Skin epidermis (tissue), 12 donors: ENCODE measurements at regions not wholly inside any gene's neighbourhood (a gene's known extent, or its start where the extent isn't known, plus 50 kb on each side); places are given as distances from the start of the nearest gene placed in this dataset.

Experiments used
- H3K27ac ChIP-seq, 21 experiments: fragments of 200-600 bp; sonication (generic) in 11 of 21; one replicate each; pipeline ENCODE4 v1.5.0; 2020; ENCODE audit warnings: mild to moderate bottlenecking in 3 of 21, inconsistent platforms in 2 of 21, moderate library complexity in 2 of 21
- H3K4me3 ChIP-seq, 7 experiments: fragments of 200-600 bp; sonication (generic) in 2 of 7; one replicate each; pipeline ENCODE4 v1.5.0; 2020; ENCODE audit warnings: inconsistent platforms in 2 of 7, mild to moderate bottlenecking in 2 of 7, moderate library complexity in 1 of 7

DNA sequence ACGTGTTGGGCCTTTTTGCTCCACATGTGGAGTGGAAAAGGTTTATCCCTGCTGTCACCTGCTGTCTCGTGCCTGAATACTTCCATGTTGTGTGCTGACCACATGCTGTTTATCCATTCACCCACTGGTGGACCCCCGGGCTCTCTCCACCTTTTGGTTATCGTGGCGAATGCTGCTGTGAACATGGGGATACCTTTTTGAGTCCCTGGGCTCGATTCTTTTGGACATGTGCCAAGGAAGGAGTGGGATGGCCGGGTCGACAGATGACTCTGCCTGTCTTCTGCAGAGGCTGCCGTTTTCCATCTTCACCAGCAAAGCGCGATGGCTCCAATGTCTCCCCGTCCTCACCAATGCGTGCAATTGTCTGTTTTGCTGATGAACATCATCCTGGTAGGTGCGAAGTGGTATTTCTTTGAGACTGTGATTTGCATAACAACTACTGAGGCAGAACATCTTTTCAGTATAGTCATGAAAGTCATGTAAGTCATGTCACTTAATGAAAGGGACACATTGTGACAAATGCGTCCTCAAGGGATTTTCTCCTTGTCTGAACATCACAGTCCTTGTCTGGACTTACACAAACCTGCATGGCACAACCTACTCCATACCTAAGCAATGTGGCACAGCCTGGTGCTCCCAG is 758.7 kb downstream of the BRD1 start:
- Histone ChIP-seq H3K27ac (no peak overlapping the region), H3K4me3 (no peak overlapping the region)

DNA sequence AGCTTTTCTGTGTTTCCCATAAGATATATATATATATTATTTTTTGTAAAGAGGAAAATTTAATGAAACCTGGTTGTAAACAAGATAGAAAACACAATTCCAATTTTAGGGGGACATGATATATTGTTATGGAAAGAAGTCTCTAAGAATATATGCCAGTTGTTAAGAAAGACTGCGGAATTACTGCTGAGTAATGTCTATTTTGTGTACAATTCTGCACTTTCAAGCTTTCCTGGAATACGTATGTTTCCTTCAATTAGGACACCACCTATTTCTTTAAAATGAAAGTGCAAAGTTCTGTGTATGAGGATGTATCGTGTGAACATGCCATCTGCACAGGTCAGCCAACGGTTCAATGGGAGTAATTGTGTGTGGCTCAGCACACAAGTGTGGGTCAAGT is 760.2 kb downstream of the BRD1 start:
- no peak overlapping the region for H3K27ac ChIP-seq
- H3K4me3 ChIP-seq = no peak overlapping the region

- Histone ChIP-seq H3K4me3 (no peak overlapping the region), H3K27ac (no peak overlapping the region)
Observed at GRCh38 chr22:49066619-49067018, 761.1 kb downstream of the BRD1 start.

DNA sequence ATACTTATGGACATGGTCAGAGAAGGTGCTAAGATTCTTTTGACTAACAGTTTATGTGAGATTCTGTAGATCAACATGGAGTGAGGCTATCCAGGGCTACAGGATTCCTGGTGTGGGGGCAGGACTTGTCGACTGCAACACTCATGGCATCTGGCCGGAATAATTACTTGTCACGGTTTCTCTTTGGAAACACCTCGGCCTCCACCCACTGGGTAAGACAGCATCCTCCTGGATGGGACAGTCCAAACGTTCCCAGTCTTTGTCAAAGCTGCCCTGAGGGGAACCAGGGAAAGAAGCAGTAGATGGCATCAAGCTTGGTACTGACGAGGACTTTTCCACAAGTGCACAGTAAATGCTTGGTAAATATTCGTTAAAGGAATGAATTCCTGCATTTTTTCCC is 762.8 kb downstream of the BRD1 start:
- no peak overlapping the region for H3K4me3 ChIP-seq
- H3K27ac ChIP-seq = no peak overlapping the region

DNA sequence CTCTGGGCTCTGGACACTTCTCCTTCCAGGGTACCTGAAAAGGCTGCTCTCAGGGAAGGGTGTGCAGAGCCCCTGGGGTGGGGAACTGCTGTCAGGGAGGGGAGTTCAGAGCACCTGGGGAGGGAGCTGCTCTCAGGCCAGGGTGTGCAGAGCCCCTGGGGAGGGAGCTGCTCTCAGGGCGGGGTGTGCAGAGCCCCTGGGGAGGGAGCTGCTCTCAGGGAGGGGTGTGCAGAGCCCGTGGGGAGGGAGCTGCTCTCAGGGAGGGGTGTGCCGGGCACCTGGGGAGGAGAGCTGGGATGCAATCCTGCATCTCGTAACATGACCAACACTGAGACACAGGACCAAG is 764.2 kb downstream of the BRD1 start:
- Histone ChIP-seq H3K4me3 (no peak overlapping the region), H3K27ac (no peak overlapping the region)

DNA sequence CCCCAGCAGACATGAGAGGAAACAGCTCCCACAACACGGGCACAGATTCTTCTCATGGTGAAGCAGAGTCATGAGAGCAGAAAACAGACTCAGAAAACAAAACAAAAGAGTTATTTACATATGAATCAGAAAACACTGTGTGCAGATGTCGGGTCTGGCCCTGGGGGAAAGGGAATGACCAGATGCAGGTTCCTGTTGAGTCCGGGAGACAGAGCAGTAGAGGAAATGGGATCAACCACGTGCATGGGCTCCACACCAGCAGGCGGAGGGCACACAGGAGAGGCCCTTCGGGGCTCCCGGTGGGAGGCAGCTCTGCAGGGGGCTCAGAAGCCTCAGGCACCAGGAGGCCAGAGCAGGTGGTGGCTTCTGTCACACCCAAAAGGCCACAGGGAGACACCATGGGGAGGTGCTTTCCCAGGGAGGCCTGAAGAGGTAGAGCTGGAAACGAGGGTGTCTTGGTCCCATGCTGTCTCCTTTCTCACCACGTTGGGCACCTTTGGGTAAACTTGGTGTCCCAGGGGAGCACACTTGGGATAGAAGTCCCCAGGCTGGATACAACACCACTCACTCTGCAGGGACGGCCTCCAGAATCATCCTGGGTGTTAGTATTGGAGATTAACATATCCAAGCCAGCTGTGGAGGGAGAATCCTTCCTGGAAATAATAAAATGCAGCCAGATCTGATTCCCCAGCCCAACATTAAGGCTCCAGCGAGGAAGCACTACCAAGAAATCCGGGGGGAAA is 764.7 kb downstream of the BRD1 start:
- Histone ChIP-seq H3K27ac (no peak overlapping the region), H3K4me3 (no peak overlapping the region)

DNA sequence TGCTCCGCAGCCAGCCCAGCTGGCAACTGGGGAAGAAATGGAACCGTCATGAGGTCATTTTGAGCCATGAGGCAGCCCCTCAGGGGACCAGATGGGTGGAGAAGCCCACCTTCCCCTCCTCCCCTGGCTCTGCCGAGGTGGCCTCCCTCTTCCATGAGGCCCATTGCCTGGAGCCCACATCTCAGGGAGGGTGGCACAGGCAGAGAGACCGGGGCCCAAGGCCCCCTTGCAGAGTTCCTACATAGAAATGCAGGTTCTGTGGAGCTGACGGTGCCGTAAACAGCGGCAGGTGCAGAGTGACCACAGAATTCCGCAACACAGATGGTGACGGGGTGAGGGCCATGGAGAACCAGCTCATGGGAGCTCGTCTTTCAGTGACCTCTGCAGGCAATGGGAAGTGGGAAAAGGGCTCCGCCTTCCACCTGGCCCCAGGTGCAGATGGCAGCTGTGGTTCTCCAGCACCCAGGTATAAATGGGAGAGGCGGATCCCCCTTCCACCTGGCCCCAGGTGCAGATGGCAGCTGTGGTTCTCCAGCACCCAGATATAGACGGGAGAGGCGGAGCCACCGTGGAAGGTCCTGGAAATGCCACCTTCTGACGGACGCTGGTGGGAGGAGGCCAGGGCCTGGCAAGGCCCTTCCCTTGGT is 765.4 kb downstream of the BRD1 start:
- no peak overlapping the region for H3K27ac ChIP-seq
- H3K4me3 ChIP-seq = no peak overlapping the region

- no peak overlapping the region for H3K4me3 ChIP-seq
- H3K27ac ChIP-seq = no peak overlapping the region
Observed at GRCh38 chr22:49057910-49058309, 769.8 kb downstream of the BRD1 start.

DNA sequence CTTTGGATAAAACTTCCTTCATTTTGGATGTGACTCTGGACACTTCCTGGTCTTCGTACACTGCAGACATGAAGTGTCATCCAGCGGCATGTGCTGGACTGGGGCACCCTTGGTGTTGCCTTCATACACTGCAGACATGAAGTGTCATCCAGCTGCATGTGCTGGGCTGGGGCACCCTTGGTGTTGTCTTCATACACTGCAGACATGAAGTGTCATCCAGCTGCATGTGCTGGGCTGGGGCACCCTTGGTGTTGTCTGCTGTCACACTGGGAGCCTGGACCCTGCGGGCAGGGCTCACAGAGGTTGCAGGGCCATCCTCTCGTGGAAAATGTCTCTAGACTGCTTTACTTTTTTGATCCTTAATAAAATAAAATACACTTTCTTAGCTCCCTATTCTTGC is 771.4 kb downstream of the BRD1 start:
- H3K27ac ChIP-seq = no peak overlapping the region
- H3K4me3 ChIP-seq = no peak overlapping the region

- Histone ChIP-seq H3K4me3 (no peak overlapping the region), H3K27ac (no peak overlapping the region)
Observed at GRCh38 chr22:49055406-49055805, 772.3 kb downstream of the BRD1 start.

DNA sequence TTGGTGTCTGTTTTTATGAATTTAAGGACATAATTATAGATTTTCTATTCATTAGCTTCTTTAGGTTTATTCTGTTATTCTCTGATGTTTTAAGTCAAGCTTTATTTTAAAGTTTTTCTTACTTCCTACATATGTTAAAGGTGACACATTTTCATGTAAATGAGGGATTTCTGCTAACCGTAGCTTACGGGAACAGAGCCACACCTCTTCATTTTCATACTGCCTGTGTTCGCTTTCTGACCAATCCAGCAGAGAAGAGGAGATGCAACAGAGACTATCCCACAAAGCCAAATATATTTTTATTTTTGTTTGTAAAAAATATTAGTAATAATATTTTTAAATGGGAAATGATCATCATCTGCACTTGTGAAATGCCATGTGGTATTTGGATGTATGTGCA is 774.1 kb downstream of the BRD1 start:
- Histone ChIP-seq H3K4me3 (no peak overlapping the region), H3K27ac (no peak overlapping the region)

DNA sequence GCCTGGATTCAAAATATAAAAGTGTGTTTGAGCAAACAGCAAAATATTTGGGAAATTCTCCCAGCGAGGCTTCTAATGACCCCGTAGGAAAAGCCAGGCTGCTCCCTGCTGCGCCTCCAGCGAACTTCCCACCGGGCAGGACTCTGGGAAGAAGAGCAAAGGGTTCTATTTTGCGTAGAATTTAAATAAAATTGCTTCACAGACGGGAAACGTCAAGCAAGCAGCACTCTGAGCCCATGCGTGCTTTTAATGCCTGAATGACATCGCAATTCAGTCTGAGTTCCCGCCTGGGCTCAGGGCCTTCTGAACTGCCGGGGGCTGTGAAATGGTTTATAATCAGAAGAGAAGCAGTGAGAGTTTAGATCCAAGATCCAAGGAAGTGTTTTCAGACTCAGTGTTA is 775.1 kb downstream of the BRD1 start:
- H3K4me3 ChIP-seq = peak overlapping the region in 4 of 7 experiments; percentile 8 to 36 (median 30)

GRCh38 chr22:49052023-49052538 is 775.6 kb downstream of the BRD1 start:
- H3K4me3 ChIP-seq = peak overlapping the region in 6 of 7 experiments; percentile 8 to 36 (median 27)
- H3K27ac ChIP-seq = peak overlapping the region in 1 of 21 experiments; percentile 41

More for the DNA sequence above, 775.1 kb downstream of the BRD1 start:
- H3K27ac ChIP-seq = peak overlapping the region in 1 of 21 experiments; percentile 41

- H3K4me3 ChIP-seq = peak overlapping the region in 6 of 7 experiments; percentile 8 to 36 (median 27)
Observed at GRCh38 chr22:49051491-49052022, 776.1 kb downstream of the BRD1 start.

GRCh38 chr22:49049691-49050090 is 778.0 kb downstream of the BRD1 start:
- H3K27ac ChIP-seq = no peak overlapping the region
- no peak overlapping the region for H3K4me3 ChIP-seq

More at GRCh38 chr22:49051491-49052022, 776.1 kb downstream of the BRD1 start:
- peak overlapping the region in 1 of 21 experiments; percentile 41 for H3K27ac ChIP-seq

DNA sequence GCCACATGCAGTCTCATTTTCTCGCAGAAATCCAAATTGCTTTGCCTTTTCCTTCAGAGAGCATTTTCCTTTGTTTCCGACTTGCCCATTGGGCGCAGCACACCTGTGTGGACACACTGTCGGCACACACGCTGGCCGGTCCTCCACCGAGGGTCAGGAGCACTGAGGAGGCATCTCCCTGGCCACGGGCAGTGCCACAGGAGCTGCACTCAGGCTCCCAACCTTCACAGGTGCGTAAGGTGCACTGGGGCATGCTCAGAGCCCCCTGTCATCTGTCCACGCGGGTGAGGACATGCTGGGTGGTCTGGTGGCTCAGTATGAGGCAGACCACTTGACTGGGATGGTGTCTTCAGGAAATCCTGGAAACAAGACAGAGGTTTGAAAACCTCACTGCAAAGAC is 779.1 kb downstream of the BRD1 start:
- no peak overlapping the region for H3K27ac ChIP-seq
- no peak overlapping the region for H3K4me3 ChIP-seq

GRCh38 chr22:49047447-49047846 is 780.2 kb downstream of the BRD1 start:
- H3K27ac ChIP-seq = no peak overlapping the region
- no peak overlapping the region for H3K4me3 ChIP-seq

DNA sequence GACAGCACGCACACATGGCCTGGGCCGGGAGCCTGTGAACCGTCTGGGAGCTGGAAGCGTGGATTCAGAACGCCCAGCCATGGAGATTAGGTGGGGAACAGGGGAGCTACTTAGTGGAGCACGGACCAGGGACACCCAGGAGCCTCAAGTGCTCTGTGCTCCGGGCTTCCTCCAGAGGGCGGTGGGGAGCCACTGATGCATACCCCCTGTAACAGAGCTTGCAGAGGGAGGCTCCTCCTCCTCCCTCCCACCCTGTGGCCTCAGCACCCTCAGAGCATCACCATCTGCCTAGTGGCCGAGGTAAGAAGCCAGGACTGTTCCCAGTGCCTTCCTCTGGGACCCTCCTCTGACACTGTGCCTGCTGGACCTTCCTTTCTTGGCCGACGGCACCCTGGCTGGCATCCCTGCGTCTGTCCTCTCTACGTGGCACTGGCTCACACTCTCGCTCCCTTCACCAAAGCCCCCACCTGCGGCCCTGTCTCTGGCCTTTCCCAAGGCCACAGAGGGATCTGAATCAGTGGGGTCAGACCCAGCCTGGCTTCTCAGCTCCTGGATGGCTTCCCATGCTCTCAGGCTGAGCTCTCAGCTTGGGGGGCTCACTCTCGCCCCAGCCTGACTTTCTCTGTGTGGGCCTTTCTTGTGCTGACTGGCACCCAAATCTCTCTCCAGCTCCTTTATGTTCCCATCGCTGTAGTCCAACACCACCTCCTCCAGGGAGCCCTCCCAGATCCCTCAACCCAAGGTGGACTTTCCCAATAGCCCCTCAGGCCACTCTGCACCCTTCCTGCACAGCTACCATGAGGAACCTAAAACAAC is 780.9 kb downstream of the BRD1 start:
- Histone ChIP-seq H3K4me3 (no peak overlapping the region), H3K27ac (no peak overlapping the region)

DNA sequence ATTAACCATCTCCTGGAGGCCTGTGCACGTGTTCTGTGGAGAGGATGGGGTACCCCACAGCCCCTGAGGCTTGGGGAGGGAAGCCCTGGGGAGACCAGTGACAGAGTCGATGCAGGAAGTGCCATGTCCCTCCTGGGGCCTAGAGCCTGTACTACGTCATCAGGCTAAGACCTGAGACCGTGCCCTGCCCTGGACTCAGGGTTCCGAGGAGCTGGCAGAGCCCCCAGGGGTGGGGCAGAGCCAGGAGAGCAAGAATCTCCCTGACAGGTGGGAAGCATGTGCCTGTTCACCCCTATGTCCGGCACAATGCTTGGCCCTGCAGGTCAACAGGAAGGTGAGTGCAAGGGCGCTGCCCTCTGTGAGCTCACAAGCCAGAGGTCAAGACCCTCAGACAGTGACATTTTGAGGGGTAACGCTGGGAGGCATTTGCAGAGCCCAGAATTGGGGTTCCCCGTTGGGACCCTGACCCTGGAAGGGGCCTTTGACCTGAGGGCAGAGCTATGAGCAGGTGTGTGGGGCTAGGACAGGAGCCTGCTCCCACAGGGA is 781.6 kb downstream of the BRD1 start:
- no peak overlapping the region for H3K4me3 ChIP-seq
- H3K27ac ChIP-seq = no peak overlapping the region
